ENCODE measurements at regions not wholly inside any gene's neighbourhood (a gene's known extent, or its start where the extent isn't known, plus 50 kb on each side); places are given as distances from the start of the nearest gene placed in this dataset.

DNA sequence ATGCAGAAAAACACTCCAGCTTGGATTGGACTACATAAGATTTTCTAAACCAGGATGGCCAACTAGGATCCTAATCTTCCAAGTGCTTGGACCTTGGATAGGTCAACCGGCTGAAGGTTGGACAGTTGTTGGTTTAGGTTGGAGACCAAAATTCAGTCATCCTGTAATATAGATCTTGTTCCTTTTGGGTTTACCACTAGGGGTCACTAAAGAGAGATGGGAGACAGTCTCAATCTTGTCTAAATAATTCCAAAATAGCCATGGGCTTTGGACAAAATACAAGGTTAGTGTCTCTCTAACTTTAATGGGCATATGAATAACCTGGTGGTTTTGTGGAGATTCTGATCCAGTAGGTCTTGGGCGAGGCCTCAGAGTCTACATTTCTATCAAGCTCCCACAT, 148.7 kb upstream of the ERCC6L2 start:
- Histone ChIP-seq H2AFZ (ENCODE audit: low read length) (no peak overlapping the region), H3F3A (ENCODE audit: insufficient read depth, low read length) (peaks cover 17% of the 10 kb centered on the region), H3K9me3 (replicated peaks; ENCODE audit: insufficient read depth, low read length) (no peaks in the 10 kb centered on the region), H3K4me2 (ENCODE audit: low read depth, low read length) (no peak overlapping the region), H3K27me3 (replicated peaks; ENCODE audit: insufficient read depth, low read length) (no peaks in the 10 kb centered on the region), H3K9ac (ENCODE audit: low read length) (no peak overlapping the region), H3K79me2 (ENCODE audit: low read length) (no peaks in the 10 kb centered on the region), H4K20me1 (ENCODE audit: insufficient read depth, low read length) (no peaks in the 10 kb centered on the region), H3K4me3 (ENCODE audit: low read length) (no peak overlapping the region), H3K36me3 (replicated peaks; ENCODE audit: insufficient read depth, low read length) (no peaks in the 10 kb centered on the region), H3K27ac (ENCODE audit: low read length) (no peak overlapping the region), H3K4me1 (ENCODE audit: low read length) (peaks cover 5% of the 10 kb centered on the region), H3K9me2 (replicated peaks; ENCODE audit: insufficient read depth, low read length) (no peaks in the 10 kb centered on the region)
- TF ChIP-seq, protein P1, sequence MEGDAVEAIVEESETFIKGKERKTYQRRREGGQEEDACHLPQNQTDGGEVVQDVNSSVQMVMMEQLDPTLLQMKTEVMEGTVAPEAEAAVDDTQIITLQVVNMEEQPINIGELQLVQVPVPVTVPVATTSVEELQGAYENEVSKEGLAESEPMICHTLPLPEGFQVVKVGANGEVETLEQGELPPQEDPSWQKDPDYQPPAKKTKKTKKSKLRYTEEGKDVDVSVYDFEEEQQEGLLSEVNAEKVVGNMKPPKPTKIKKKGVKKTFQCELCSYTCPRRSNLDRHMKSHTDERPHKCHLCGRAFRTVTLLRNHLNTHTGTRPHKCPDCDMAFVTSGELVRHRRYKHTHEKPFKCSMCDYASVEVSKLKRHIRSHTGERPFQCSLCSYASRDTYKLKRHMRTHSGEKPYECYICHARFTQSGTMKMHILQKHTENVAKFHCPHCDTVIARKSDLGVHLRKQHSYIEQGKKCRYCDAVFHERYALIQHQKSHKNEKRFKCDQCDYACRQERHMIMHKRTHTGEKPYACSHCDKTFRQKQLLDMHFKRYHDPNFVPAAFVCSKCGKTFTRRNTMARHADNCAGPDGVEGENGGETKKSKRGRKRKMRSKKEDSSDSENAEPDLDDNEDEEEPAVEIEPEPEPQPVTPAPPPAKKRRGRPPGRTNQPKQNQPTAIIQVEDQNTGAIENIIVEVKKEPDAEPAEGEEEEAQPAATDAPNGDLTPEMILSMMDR (IDR thresholded peaks at IDR 0.05; ENCODE audit: low read length): peak; percentile 65
- TF ChIP-seq EZH2 (optimal IDR thresholded peaks at IDR 0.05; ENCODE audit: low read depth, low read length) (no peak), EZH2phosphoT487 (IDR thresholded peaks at IDR 0.05; ENCODE audit: low read length) (no peak)
- peak; percentile 29 for DNase-seq

DNA sequence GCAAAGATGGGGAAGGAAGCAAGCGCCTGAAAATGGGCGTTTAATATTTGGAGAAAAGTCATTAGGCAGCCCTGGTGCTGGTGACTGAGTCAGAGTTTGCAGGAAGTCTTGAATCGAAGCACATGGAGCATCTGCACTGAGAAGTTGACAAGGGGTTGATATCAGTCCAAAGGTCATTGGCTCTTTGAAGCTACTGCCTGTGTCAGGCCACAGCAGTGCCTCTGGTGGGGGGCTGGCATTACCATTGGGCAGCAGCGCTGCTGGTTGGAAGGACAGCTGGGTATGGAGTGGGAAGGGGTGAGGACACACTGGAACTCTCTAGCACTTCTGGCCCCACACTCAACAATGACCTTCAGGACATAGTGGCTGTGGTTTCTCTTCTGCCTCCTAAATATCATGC, 150.4 kb upstream of the ERCC6L2 start:
- Histone ChIP-seq H4K20me1 (ENCODE audit: insufficient read depth, low read length) (no peaks in the 10 kb centered on the region), H2AFZ (ENCODE audit: low read length) (no peak overlapping the region), H3K9ac (ENCODE audit: low read length) (no peak overlapping the region), H3K79me2 (ENCODE audit: low read length) (no peaks in the 10 kb centered on the region), H3K27me3 (replicated peaks; ENCODE audit: insufficient read depth, low read length) (no peaks in the 10 kb centered on the region), H3K4me1 (ENCODE audit: low read length) (peaks cover 5% of the 10 kb centered on the region), H3K4me2 (ENCODE audit: low read depth, low read length) (no peak overlapping the region), H3K9me3 (replicated peaks; ENCODE audit: insufficient read depth, low read length) (no peaks in the 10 kb centered on the region), H3K27ac (ENCODE audit: low read length) (no peak overlapping the region), H3K4me3 (ENCODE audit: low read length) (no peak overlapping the region), H3K36me3 (replicated peaks; ENCODE audit: insufficient read depth, low read length) (no peaks in the 10 kb centered on the region), H3K9me2 (replicated peaks; ENCODE audit: insufficient read depth, low read length) (no peaks in the 10 kb centered on the region), H3F3A (ENCODE audit: insufficient read depth, low read length) (peaks cover 17% of the 10 kb centered on the region)
- TF ChIP-seq EZH2 (optimal IDR thresholded peaks at IDR 0.05; ENCODE audit: low read depth, low read length): no peak
- no peak for TF ChIP-seq EZH2phosphoT487 (IDR thresholded peaks at IDR 0.05; ENCODE audit: low read length)
- TF ChIP-seq, protein P1 (IDR thresholded peaks at IDR 0.05; ENCODE audit: low read length): no peak
- no peak for DNase-seq

DNA sequence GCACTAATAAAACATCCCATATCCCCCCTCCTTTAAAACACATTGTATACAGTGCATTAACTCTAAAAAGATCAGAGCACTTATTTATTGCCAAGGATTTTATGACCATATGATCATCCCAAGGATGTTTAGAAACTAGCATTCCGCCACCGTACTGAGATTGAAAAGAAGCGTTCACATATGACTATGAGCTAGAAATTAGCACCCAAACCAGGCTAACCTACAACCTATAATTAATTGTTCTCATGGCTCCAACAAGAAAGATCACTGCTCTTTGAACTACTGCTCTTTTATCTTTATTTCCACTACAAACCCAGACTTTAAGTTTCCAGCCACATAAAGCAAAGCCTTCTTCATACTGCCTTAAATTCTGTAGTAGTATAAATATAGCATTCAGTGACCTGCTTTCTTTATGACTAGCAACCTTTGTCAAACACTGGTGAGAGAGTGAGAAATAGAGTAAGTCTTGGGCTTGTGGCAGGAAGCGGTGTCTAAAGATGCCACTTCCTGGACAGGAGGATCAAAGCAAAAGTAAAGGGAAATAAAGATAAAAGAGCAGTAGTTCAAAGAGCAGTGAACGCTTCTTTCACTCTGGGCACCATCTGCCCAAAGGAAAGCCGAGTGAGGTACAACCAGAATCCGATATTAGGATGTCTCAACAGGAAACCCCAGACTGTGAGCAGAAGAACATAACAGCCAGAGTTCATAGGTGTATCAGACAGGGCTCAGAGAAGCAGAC, 151.1 kb upstream of the ERCC6L2 start:
- Histone ChIP-seq H4K20me1 (ENCODE audit: insufficient read depth, low read length) (no peaks in the 10 kb centered on the region), H3K4me2 (ENCODE audit: low read depth, low read length) (peak overlapping the region; percentile 36; the same call in 1 of the 2 replicates), H3K4me3 (ENCODE audit: low read length) (no peak overlapping the region), H3K4me1 (ENCODE audit: low read length) (peaks cover 5% of the 10 kb centered on the region), H3F3A (ENCODE audit: insufficient read depth, low read length) (peaks cover 17% of the 10 kb centered on the region), H3K9me2 (replicated peaks; ENCODE audit: insufficient read depth, low read length) (no peaks in the 10 kb centered on the region), H3K9me3 (replicated peaks; ENCODE audit: insufficient read depth, low read length) (no peaks in the 10 kb centered on the region), H3K9ac (ENCODE audit: low read length) (no peak overlapping the region), H2AFZ (ENCODE audit: low read length) (no peak overlapping the region), H3K36me3 (replicated peaks; ENCODE audit: insufficient read depth, low read length) (no peaks in the 10 kb centered on the region), H3K79me2 (ENCODE audit: low read length) (no peaks in the 10 kb centered on the region), H3K27me3 (replicated peaks; ENCODE audit: insufficient read depth, low read length) (no peaks in the 10 kb centered on the region), H3K27ac (ENCODE audit: low read length) (no peak overlapping the region; the same call in 1 of the 2 replicates)
- DNase-seq: peak; percentile 91
- no peak for TF ChIP-seq EZH2phosphoT487 (IDR thresholded peaks at IDR 0.05; ENCODE audit: low read length)
- no peak for TF ChIP-seq EZH2 (optimal IDR thresholded peaks at IDR 0.05; ENCODE audit: low read depth, low read length)
- TF ChIP-seq, protein P1 (IDR thresholded peaks at IDR 0.05; ENCODE audit: low read length): no peak

Measured in MM.1S (cell line).